Ascending aorta (tissue), 2 donors: ENCODE measurements at regions not wholly inside any gene's neighbourhood (a gene's known extent, or its start where the extent isn't known, plus 50 kb on each side); places are given as distances from the start of the nearest gene placed in this dataset.
A peak's percentile ranks its signal among the peaks of the same experiment; 100 is the strongest.
"Not testable (repeated sequence)": the region's sequence is repeated elsewhere in the genome, so short reads cannot be mapped to it uniquely, and the experiment has no call there.

ENCODE experiments used
- DNase-seq, 2 donors: peaks; one replicate each; pipeline ENCODE4 v3.0.0-alpha.2; 2019; ENCODE audit warnings: low spot score in 2 of 2
- H3K27ac ChIP-seq, 2 donors: fragments of 200-600 bp; sonication (generic); one replicate each; pipeline ENCODE4 v1.5.1; 2016 to 2017; ENCODE audit warnings: mild to moderate bottlenecking in 1 of 2
- H3K27me3 ChIP-seq: fragments of 200-600 bp; sonication (generic); one replicate; pipeline ENCODE4 v1.5.1; 2017
- H3K36me3 ChIP-seq, 2 donors: fragments of 200-600 bp; sonication (generic); one replicate each; pipeline ENCODE4 v1.5.1; 2016
- H3K4me1 ChIP-seq, 2 donors: fragments of 200-600 bp; sonication (generic); one replicate each; pipeline ENCODE4 v1.5.1; 2016 to 2017; ENCODE audit warnings: mild to moderate bottlenecking in 1 of 2
- H3K4me3 ChIP-seq, 2 donors: fragments of 200-600 bp; sonication (generic); one replicate each; pipeline ENCODE4 v1.5.1; 2016 to 2017; ENCODE audit warnings: mild to moderate bottlenecking in 1 of 2
- H3K9me3 ChIP-seq, 2 donors: fragments of 200-600 bp; sonication (generic); one replicate each; pipeline ENCODE4 v1.5.1; 2016
- CTCF ChIP-seq, 3 experiments: fragments of 200-600 bp in 2 of 3; fragments of 450-650 bp in 1 of 3; sonication (generic) in 2 of 3; IDR thresholded peaks; one replicate each; pipeline ENCODE4 v1.5.1; 2016 to 2019; ENCODE audit warnings: antibody characterized with exemption in 3 of 3, mild to moderate bottlenecking in 1 of 3, moderate library complexity in 1 of 3
- intact Hi-C: fragments of 100-400 bp; cut with DNase I; formaldehyde crosslinking; loops from one replicate; pipeline ENCODE4 v1.15.1; 2023

- Histone ChIP-seq H3K4me3 (no peak overlapping the region), H3K9me3 (no peaks in the 10 kb centered on the region), H3K27me3 (no peaks in the 10 kb centered on the region), H3K36me3 (no peaks in the 10 kb centered on the region), H3K27ac (peak overlapping the region in 1 of 2 donors; percentile 34), H3K4me1 (peaks cover 0 to 3% of the 10 kb centered on the region in 2 donors)
- DNase-seq = no peak
- intact Hi-C loops = no loop called here
- TF ChIP-seq CTCF (IDR thresholded peaks at IDR 0.05) = no peak
These were observed 122.4 kb downstream of the LAT start for GRCh38 chr16:29107299-29107698.

- H3K4me3 ChIP-seq, H3K36me3 ChIP-seq, H3K4me1 ChIP-seq, H3K27ac ChIP-seq, DNase-seq, intact Hi-C loops, H3K27me3 ChIP-seq, H3K9me3 ChIP-seq: not testable (repeated sequence)
These were observed 121.5 kb downstream of the LAT start for GRCh38 chr16:29106259-29106908.

DNA sequence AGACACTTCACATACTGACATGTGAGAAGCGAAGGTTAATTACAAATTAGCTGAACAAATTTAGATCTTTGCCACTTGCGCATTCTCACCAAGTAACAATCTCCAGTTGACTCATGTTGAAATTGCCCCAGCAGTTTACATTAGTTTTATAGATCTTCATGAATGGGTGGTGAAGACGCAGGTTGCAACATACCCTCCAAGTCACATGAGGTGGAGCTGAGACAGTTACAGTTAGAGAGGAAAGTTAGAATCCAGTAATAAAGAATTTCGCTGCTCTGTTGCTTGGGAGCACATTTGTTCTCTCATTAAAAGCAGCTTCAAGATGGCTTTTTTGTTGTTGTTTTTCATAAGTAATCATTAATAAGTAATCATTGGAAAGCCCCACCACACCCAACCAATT lies 119.7 kb downstream of the LAT start:
- DNase-seq, H3K4me3 ChIP-seq, H3K9me3 ChIP-seq, H3K4me1 ChIP-seq, H3K27ac ChIP-seq, H3K27me3 ChIP-seq, intact Hi-C loops, H3K36me3 ChIP-seq: not testable (repeated sequence)

- H3K4me1 ChIP-seq, H3K9me3 ChIP-seq, intact Hi-C loops: not testable (repeated sequence)
These were observed 113.1 kb downstream of the LAT start for GRCh38 chr16:29097965-29098364.

DNA sequence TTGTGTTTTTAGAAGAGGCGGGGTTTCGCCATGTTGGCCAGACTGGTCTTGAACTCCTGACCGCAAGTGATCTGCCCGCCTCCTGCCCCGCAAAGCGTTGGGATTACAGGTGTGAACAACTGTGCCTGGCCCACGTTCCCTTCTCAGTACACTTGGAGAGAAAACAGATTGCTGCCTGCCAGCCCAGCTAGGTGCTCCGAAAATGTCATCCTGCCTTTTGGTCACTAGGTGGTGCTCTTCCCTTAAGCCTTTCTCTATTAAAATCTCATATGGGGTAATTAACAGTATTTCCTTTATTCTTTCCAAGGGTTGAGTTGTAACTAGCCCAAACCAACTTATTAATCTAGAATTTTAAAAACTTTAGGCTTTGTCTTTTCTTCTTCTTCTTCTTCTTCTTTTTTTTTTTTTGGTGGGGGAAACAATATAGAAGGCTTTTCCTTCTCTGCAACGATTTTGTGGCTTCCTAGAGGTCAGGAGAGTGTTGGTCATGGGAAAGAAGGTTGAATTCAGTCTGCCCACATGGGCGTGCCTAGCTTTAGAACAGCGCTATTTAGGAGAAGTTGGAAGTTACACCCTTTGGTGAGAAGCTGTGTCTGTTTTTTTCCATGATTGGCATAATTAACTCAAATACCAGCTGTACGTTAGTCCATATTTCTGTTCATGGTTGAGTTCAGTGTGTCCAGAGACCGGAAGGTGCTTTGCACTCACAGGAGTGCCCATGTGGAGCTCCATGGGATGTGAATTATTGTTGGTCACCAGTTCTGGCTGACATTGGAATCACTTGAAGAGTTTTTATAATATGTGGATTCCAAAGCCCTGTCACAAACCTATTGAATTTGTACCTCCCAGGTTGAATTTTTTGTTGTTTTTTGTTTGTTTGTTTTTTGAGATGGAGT lies 110.1 kb downstream of the LAT start:
- H3K36me3 ChIP-seq, DNase-seq, H3K9me3 ChIP-seq, H3K4me3 ChIP-seq, H3K4me1 ChIP-seq, H3K27ac ChIP-seq, intact Hi-C loops, H3K27me3 ChIP-seq: not testable (repeated sequence)
- peak in 1 of 3 experiments; percentile 4 for TF ChIP-seq CTCF (IDR thresholded peaks at IDR 0.05)

More at GRCh38 chr16:29097965-29098364, 113.1 kb downstream of the LAT start:
- not testable (repeated sequence) for H3K27me3 ChIP-seq, H3K27ac ChIP-seq, DNase-seq, H3K36me3 ChIP-seq, H3K4me3 ChIP-seq

GRCh38 chr16:29094325-29094724 lies 109.5 kb downstream of the LAT start:
- H3K4me1 ChIP-seq, H3K4me3 ChIP-seq, intact Hi-C loops, H3K27me3 ChIP-seq, H3K27ac ChIP-seq, H3K36me3 ChIP-seq, H3K9me3 ChIP-seq, DNase-seq: not testable (repeated sequence)

DNA sequence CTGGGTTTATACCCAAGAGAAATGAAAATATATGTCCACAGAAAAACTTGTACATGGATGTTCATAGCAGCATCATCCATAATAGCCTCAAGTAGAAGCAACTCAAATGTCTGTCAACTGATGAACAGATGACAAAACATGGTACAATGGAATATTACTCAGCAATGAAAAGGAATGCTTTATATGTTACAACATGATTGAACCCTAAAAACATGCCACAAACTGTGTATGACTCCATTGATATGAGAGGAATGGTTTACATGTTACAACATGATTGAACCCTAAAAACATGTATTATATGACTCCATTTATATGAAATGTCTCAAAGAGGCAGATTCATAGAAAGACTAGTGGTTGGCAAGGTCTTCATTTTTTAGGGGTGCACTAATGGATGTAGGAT lies 104.8 kb downstream of the LAT start:
- DNase-seq, H3K36me3 ChIP-seq, H3K27ac ChIP-seq, H3K4me3 ChIP-seq, H3K9me3 ChIP-seq, H3K27me3 ChIP-seq, intact Hi-C loops, H3K4me1 ChIP-seq: not testable (repeated sequence)

- H3K9me3 ChIP-seq, H3K4me1 ChIP-seq, H3K4me3 ChIP-seq, H3K36me3 ChIP-seq, H3K27ac ChIP-seq, intact Hi-C loops, H3K27me3 ChIP-seq, DNase-seq: not testable (repeated sequence)
These were observed 102.8 kb downstream of the LAT start for GRCh38 chr16:29087673-29088072.

DNA sequence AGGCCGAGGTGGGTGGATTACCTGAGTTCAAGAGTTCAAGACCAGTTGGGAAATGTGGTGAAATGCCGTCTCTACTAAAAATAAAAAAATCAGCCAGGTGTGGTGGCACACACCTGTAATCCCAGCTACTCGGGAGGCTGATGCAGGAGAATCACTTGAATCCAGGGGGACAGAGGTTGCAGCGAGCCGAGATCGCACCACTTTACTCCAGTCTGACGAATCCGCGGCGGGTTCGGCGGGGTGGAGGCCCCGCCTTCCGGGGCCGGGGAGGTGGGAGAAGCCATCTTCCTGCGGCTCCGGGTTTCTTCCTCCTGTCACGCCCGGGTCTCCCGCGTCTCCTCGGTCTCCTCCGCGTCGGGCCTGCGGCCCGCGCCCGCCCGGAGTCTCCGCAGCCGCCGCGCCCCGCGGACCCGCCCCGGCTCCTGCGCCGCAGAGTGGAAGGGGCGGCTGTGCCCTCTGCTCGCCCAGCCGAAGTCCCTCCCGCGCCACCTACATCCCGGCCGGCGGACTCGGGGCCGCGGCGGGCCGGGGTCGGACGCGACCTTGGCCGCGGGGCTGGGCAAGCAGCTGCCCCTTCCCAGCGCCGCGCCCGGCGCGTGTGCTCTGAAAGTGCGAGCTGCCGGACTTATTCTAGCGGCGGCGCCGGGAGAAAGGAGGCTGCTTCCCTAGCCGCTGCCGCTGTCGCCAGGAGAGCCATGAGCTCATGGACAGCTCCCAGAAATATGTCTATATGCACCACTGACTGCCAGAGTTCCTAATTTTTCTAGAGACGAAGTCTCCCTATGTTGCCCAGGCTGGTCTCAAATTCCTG lies 97.2 kb downstream of the LAT start:
- H3K36me3 ChIP-seq, H3K9me3 ChIP-seq, intact Hi-C loops, H3K27me3 ChIP-seq, H3K4me1 ChIP-seq, DNase-seq: not testable (repeated sequence)
- Histone ChIP-seq H3K27ac (peak overlapping the region in 1 of 2 donors; percentile 70), H3K4me3 (peak overlapping the region; percentile 45 to 62)

DNA sequence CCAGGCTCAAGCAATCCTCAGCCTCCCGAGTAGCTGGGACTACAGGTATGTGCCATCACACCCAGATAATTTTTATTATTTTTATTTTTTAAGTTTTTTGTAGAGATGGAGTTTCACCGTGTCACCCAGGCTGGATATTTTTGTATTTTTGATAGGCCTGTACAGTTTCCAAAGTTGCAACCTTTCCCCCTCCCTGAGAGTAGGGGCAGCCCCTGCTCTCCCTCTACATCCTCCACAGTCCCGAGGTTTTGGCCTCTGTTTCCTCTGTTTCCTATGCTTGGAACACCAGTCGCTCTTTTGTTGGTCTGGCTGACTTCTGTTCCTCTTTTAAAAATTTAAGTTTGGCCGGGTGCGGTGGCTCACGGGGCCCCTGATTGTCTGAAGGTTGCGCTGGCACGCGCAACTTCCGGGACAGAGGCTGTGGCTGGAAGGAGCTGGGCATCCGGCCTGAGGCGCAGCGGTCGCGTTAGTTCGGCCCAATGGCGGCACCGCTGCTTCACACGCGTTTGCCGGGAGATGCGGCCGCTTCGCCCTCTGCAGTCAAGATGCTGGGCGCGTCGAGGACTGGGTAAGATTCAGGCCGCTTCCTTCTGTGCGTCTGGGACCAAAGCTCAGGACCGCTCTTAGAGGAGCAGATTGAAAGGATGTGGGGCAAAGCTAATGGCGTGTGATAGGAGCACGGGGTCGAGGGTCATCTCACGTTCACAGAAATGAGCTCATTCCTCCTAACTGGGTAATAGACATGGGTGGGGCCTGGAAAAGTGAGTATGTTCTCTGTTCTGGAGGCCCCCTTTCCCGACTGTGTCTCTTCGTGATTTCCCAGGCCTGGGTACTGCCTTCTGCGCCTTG lies 89.9 kb downstream of the LAT start:
- intact Hi-C loops, H3K36me3 ChIP-seq, H3K27me3 ChIP-seq, H3K4me1 ChIP-seq, H3K9me3 ChIP-seq: not testable (repeated sequence)
- Histone ChIP-seq H3K27ac (peak overlapping the region; percentile 73 to 76), H3K4me3 (peak overlapping the region; percentile 40 to 57)
- DNase-seq = peak in 1 of 2 donors; percentile 69

DNA sequence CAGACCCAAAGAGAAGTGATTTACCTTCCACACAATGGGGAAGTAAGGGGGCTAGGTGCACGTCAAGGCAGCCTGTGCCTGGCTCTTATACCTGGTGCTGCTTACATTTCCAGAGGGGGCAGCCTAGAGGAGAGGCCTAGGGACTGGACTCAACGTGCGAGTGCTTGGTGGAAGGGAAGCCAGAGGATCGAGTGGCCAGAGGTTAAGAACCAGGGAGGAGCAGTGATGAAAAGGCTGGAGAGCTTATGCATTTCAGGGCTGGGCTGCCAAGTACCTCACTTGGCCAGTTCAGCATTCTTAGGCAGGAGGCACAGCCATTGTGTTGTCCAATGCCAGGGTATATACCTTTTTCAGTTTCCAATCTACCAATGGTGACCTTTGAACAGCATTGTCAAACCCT lies 77.4 kb downstream of the LAT start:
- H3K27me3 ChIP-seq, H3K4me1 ChIP-seq, intact Hi-C loops, H3K36me3 ChIP-seq, H3K9me3 ChIP-seq, H3K4me3 ChIP-seq, H3K27ac ChIP-seq, DNase-seq: not testable (repeated sequence)
